GM12892 (cell line): ENCODE measurements at regions not wholly inside any gene's neighbourhood (a gene's known extent, or its start where the extent isn't known, plus 50 kb on each side); places are given as distances from the start of the nearest gene placed in this dataset.

Experiments used
- POLR2AphosphoS5 ChIP-seq: IDR thresholded peaks from 2 replicates; pipeline ENCODE4 v1.6.1; 2011; ENCODE audit warnings: low read depth, low read length, control low read depth
- TAF1 ChIP-seq: IDR thresholded peaks from 2 replicates; pipeline ENCODE4 v1.6.1; 2011; ENCODE audit warnings: low read depth, mild to moderate bottlenecking, control low read depth, low read length, borderline replicate concordance

DNA sequence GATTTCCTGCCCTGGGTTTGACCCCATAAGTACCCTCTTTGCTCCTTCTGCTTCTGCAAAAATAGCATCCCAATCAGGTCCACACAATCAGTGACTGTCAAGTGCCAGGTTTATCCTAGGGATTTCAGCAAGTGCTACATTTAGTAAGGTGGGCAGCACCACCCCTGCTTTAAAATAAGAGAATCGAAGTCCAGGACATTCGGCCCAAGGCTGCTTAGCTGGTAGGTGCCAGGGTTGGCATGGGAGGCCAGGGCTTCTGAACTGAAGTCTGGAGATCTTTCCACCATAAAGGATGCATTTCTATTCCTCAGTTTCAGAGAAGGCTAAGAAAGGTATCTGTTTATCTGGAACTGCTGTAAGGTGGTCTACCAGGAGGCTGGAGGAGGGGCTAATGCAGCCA, 408.3 kb downstream of the ZNF536 start:
- TF ChIP-seq POLR2AphosphoS5 (no peak), TAF1 (no peak)
